HCT116 (cell line): ENCODE measurements at regions not wholly inside any gene's neighbourhood (a gene's known extent, or its start where the extent isn't known, plus 50 kb on each side); places are given as distances from the start of the nearest gene placed in this dataset.

ENCODE experiments used
- ATAC-seq: fragments of 200-7000 bp; cut with Tn5 transposase; 2 replicates; pipeline ENCODE4 v1.9.1; 2020; ENCODE audit warnings: mild to moderate bottlenecking, moderate library complexity
- BruUV-seq: library from RNA; stranded (reverse); fragments of 400-500 nt; replicated peaks from 2 replicates; lab custom pipeline; 2021; lab: Mats Ljungman, UMichigan
- CTCF ChIA-PET: fragments of 300-600 bp; sonication (Branson Sonifier 250); formaldehyde crosslinking; loops from one replicate; lab custom pipeline; 2021; ENCODE audit warnings: antibody characterized with exemption; lab: Charles Lee
- POLR2A ChIA-PET: fragments of 300-600, 350-600 bp; sonication (Branson Sonifier 250); formaldehyde crosslinking; loops from one replicate; lab custom pipeline; 2021; ENCODE audit warnings: antibody characterized with exemption; lab: Charles Lee
- RAD21 ChIA-PET, 2 experiments: fragments of 300-600 bp; sonication (Branson Sonifier 250); formaldehyde crosslinking; loops; one replicate each; lab custom pipeline; 2023; ENCODE audit warnings: low total read pairs in 2 of 2; ENCODE audit not compliant: uncharacterized antibody in 2 of 2, unreplicated experiment in 2 of 2, low non-redundant PET in 1 of 2; lab: Charles Lee
- DNase-seq: peaks from one replicate; pipeline ENCODE4 v3.0.0-alpha.2; 2010; ENCODE audit warnings: low read depth, low spot score
- H2AFZ ChIP-seq: fragments of 200-600 bp; shearing (Covaris generic), sonication (generic); 2 replicates; pipeline ENCODE4 v1.6.1; 2017; ENCODE audit warnings: low read depth, mixed run types, mixed read lengths, antibody characterized with exemption, low read length; ENCODE audit not compliant: poor library complexity, severe bottlenecking
- H3K27ac ChIP-seq: 2 replicates; pipeline ENCODE4 v1.5.1; 2012; ENCODE audit warnings: low read depth, low read length
- H3K27me3 ChIP-seq: fragments of 200-600 bp; sonication (generic); 2 replicates; pipeline ENCODE4 v1.6.1; 2016; ENCODE audit warnings: mixed run types, low read length, mixed read lengths; ENCODE audit not compliant: insufficient read depth
- H3K36me3 ChIP-seq, 2 experiments: fragments of 200-500 bp in 1 of 2; fragments of 200-600 bp in 1 of 2; sonication (Bioruptor generic) in 1 of 2; sonication (generic) in 1 of 2; 2 replicates each; pipeline versions ENCODE4 v1.5.1 to v1.6.1; 2014 to 2016; ENCODE audit warnings: low read length in 2 of 2, inconsistent platforms in 1 of 2, mixed read lengths in 1 of 2, mixed run types in 1 of 2; ENCODE audit not compliant: insufficient read depth in 2 of 2, control insufficient read depth in 1 of 2
- H3K4me1 ChIP-seq, 2 experiments: fragments of 200-600 bp in 1 of 2; sonication (generic) in 1 of 2; 2 replicates each; pipeline versions ENCODE4 v1.5.1 to v1.6.1; 2012 to 2017; ENCODE audit warnings: low read length in 2 of 2, inconsistent platforms in 1 of 2, mild to moderate bottlenecking in 1 of 2, mixed read lengths in 1 of 2, mixed run types in 1 of 2, moderate library complexity in 1 of 2; ENCODE audit not compliant: insufficient read depth in 2 of 2, control insufficient read depth in 1 of 2
- H3K4me2 ChIP-seq: fragments of 200-600 bp; sonication (generic); 2 replicates; pipeline ENCODE4 v1.6.1; 2017; ENCODE audit warnings: mixed run types, low read length, mixed read lengths
- H3K4me3 ChIP-seq, 2 experiments: fragments of 200-600 bp in 1 of 2; sonication (generic) in 1 of 2; replicated peaks in 1 of 2; 2 replicates each; pipeline ENCODE4 v1.5.1; 2011 to 2016; ENCODE audit warnings: low read length in 2 of 2, control low read depth in 1 of 2, low read depth in 1 of 2, mild to moderate bottlenecking in 1 of 2, mixed read lengths in 1 of 2, mixed run types in 1 of 2
- H3K79me2 ChIP-seq: fragments of 200-600 bp; sonication (generic); 2 replicates; pipeline ENCODE4 v1.6.1; 2017; ENCODE audit warnings: mild to moderate bottlenecking, mixed run types, low read length, moderate library complexity, mixed read lengths; ENCODE audit not compliant: insufficient read depth
- H3K9ac ChIP-seq: fragments of 200-600 bp; sonication (generic); 2 replicates; pipeline ENCODE4 v1.6.1; 2016; ENCODE audit warnings: low read length, mixed read lengths
- H3K9me2 ChIP-seq: fragments of 200-600 bp; sonication (generic), shearing (Covaris generic); 2 replicates; pipeline ENCODE4 v1.6.1; 2017; ENCODE audit warnings: mixed run types, mild to moderate bottlenecking, moderate library complexity; ENCODE audit not compliant: insufficient read depth
- H3K9me3 ChIP-seq, 2 experiments: fragments of 200-500 bp in 1 of 2; fragments of 200-600 bp in 1 of 2; sonication (Bioruptor generic) in 1 of 2; sonication (generic) in 1 of 2; 2 replicates each; pipeline ENCODE4 v1.6.1; 2014 to 2017; ENCODE audit warnings: low read length in 2 of 2, mixed read lengths in 2 of 2, inconsistent platforms in 1 of 2, low read depth in 1 of 2, mild to moderate bottlenecking in 1 of 2, mixed run types in 1 of 2, moderate library complexity in 1 of 2; ENCODE audit not compliant: control insufficient read depth in 1 of 2, insufficient read depth in 1 of 2
- H4K20me1 ChIP-seq: fragments of 200-600 bp; sonication (generic), shearing (Covaris generic); 2 replicates; pipeline ENCODE4 v1.6.1; 2017; ENCODE audit warnings: mixed run types, mild to moderate bottlenecking, moderate library complexity; ENCODE audit not compliant: insufficient read depth
- CEBPB ChIP-seq: IDR thresholded peaks from 2 replicates; pipeline ENCODE4 v1.6.1; 2012; ENCODE audit warnings: low read depth
- EGR1 ChIP-seq: IDR thresholded peaks from 2 replicates; pipeline ENCODE4 v1.6.1; 2012; ENCODE audit warnings: low read depth
- ELF1 ChIP-seq: IDR thresholded peaks from 2 replicates; pipeline ENCODE4 v1.6.1; 2012; ENCODE audit warnings: low read depth, borderline replicate concordance
- EZH2 ChIP-seq: fragments of 200-600 bp; sonication (generic); IDR thresholded peaks from 2 replicates; pipeline ENCODE4 v1.6.1; 2017; ENCODE audit warnings: antibody characterized with exemption, mixed run types
- EZH2phosphoT487 ChIP-seq: fragments of 200-600 bp; IDR thresholded peaks from 2 replicates; pipeline ENCODE4 v1.6.1; 2018; ENCODE audit warnings: antibody characterized with exemption, borderline replicate concordance
- JUND ChIP-seq: IDR thresholded peaks from 2 replicates; pipeline ENCODE4 v1.6.1; 2012
- POLR2AphosphoS5 ChIP-seq: IDR thresholded peaks from 2 replicates; pipeline ENCODE4 v1.6.1; 2011; ENCODE audit warnings: mild to moderate bottlenecking, low read depth, low read length, moderate library complexity
- RAD21 ChIP-seq: IDR thresholded peaks from 2 replicates; pipeline ENCODE4 v1.6.1; 2012; ENCODE audit warnings: low read depth, mild to moderate bottlenecking
- SIN3A ChIP-seq: IDR thresholded peaks from 2 replicates; pipeline ENCODE4 v1.6.1; 2012; ENCODE audit warnings: low read depth
- TCF7L2 ChIP-seq: IDR thresholded peaks from 2 replicates; pipeline ENCODE4 v1.7.0; 2011; ENCODE audit warnings: borderline replicate concordance, inconsistent platforms; ENCODE audit not compliant: insufficient read depth, insufficient read length; ENCODE audit errors: extremely low read depth
- intact Hi-C: fragments of 100-400 bp; cut with micrococcal nuclease; formaldehyde crosslinking; loops from 2 replicates; pipeline ENCODE4 v1.10.0; 2022
- TF ChIP-seq, protein P1 (sequence below): IDR thresholded peaks from 2 replicates; pipeline ENCODE4 v1.6.1; 2012

GRCh38 chr3:3446251-3446650 is 266.8 kb upstream of the CRBN start:
- H3K9ac ChIP-seq, result no peak overlapping the region
- H3K9me2 ChIP-seq, result no peaks in the 10 kb centered on the region
- peaks cover 4 to 13% of the 10 kb centered on the region in 2 experiments; a peak in 2 of 4 replicates for H3K9me3 ChIP-seq
- no peak overlapping the region for H3K4me2 ChIP-seq
- intact Hi-C loops, result no loop called here
- H2AFZ ChIP-seq, result no peak overlapping the region
- ChIA-PET RAD21 (no interaction called here), POLR2A (no interaction called here), CTCF (no interaction called here)
- no peaks in the 10 kb centered on the region for H3K36me3 ChIP-seq
- no peaks in the 10 kb centered on the region for H3K27me3 ChIP-seq
- TF ChIP-seq ELF1, result no peak
- H3K79me2 ChIP-seq, result no peaks in the 10 kb centered on the region
- H3K27ac ChIP-seq, result no peak overlapping the region
- no peak overlapping the region for H3K4me3 ChIP-seq
- no peak for ATAC-seq
- DNase-seq, result no peak
- no TSS peak for BruUV-seq
- no peaks in the 10 kb centered on the region for H4K20me1 ChIP-seq
- H3K4me1 ChIP-seq, result no peaks in the 10 kb centered on the region; a peak in 1 of 4 replicates

- Histone ChIP-seq H3K79me2 (no peaks in the 10 kb centered on the region), H3K27me3 (no peaks in the 10 kb centered on the region), H2AFZ (no peak overlapping the region), H3K9me3 (peaks cover 10 to 20% of the 10 kb centered on the region in 2 experiments; a peak in 2 of 4 replicates), H4K20me1 (no peaks in the 10 kb centered on the region), H3K4me1 (no peaks in the 10 kb centered on the region; a peak in 1 of 4 replicates), H3K9me2 (no peaks in the 10 kb centered on the region), H3K36me3 (no peaks in the 10 kb centered on the region), H3K4me2 (no peak overlapping the region), H3K9ac (no peak overlapping the region), H3K27ac (no peak overlapping the region), H3K4me3 (no peak overlapping the region)
- no peak for TF ChIP-seq EZH2phosphoT487
- TF ChIP-seq ELF1, result no peak
- TF ChIP-seq CEBPB, result no peak
- no peak for TF ChIP-seq POLR2AphosphoS5
- TF ChIP-seq EGR1, result no peak
- TF ChIP-seq, protein P1, sequence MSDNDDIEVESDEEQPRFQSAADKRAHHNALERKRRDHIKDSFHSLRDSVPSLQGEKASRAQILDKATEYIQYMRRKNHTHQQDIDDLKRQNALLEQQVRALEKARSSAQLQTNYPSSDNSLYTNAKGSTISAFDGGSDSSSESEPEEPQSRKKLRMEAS, result no peak
- no peak for TF ChIP-seq SIN3A
- TF ChIP-seq EZH2, result no peak
- no peak for TF ChIP-seq RAD21
- no peak for TF ChIP-seq JUND
- no peak for TF ChIP-seq TCF7L2
- intact Hi-C loops, result no loop called here
- no peak for DNase-seq
- no peak for ATAC-seq
- RAD21 ChIA-PET, result no interaction called here
- POLR2A ChIA-PET, result no interaction called here
- no TSS peak for BruUV-seq
- CTCF ChIA-PET, result no interaction called here
Measured at GRCh38 chr3:3443482-3443881, 264.0 kb upstream of the CRBN start.
